Fibroblast of mammary gland (primary cell): ENCODE measurements at regions not wholly inside any gene's neighbourhood (a gene's known extent, or its start where the extent isn't known, plus 50 kb on each side); places are given as distances from the start of the nearest gene placed in this dataset.

Experiments used
- DNase-seq: peaks from one replicate; pipeline ENCODE4 v3.0.0-alpha.2; 2010; ENCODE audit warnings: low read depth
- H3K4me3 ChIP-seq: 2 replicates; pipeline ENCODE4 v1.5.1; 2011; ENCODE audit warnings: low read depth, mild to moderate bottlenecking, low read length, moderate library complexity; ENCODE audit not compliant: control insufficient read depth
- TF ChIP-seq, protein P1 (sequence below): conservative IDR thresholded peaks from 2 replicates; pipeline ENCODE4 v1.5.1; 2011; ENCODE audit warnings: low read depth, low read length, inconsistent platforms; ENCODE audit not compliant: control insufficient read depth, insufficient read depth

- TF ChIP-seq, protein P1, sequence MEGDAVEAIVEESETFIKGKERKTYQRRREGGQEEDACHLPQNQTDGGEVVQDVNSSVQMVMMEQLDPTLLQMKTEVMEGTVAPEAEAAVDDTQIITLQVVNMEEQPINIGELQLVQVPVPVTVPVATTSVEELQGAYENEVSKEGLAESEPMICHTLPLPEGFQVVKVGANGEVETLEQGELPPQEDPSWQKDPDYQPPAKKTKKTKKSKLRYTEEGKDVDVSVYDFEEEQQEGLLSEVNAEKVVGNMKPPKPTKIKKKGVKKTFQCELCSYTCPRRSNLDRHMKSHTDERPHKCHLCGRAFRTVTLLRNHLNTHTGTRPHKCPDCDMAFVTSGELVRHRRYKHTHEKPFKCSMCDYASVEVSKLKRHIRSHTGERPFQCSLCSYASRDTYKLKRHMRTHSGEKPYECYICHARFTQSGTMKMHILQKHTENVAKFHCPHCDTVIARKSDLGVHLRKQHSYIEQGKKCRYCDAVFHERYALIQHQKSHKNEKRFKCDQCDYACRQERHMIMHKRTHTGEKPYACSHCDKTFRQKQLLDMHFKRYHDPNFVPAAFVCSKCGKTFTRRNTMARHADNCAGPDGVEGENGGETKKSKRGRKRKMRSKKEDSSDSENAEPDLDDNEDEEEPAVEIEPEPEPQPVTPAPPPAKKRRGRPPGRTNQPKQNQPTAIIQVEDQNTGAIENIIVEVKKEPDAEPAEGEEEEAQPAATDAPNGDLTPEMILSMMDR = no peak
- H3K4me3 ChIP-seq = no peak overlapping the region
- DNase-seq = no peak
Measured at GRCh38 chr12:84072961-84073360, 839.6 kb downstream of the SLC6A15 start.

- no peak overlapping the region for H3K4me3 ChIP-seq
- TF ChIP-seq, protein P1 = no peak
- peak; percentile 98 for DNase-seq
Measured at GRCh38 chr12:84070292-84070691, 842.3 kb downstream of the SLC6A15 start.

- DNase-seq = peak; percentile 56
- TF ChIP-seq, protein P1 = no peak
- H3K4me3 ChIP-seq = no peak overlapping the region
Measured at GRCh38 chr12:84069699-84070098, 842.9 kb downstream of the SLC6A15 start.

DNA sequence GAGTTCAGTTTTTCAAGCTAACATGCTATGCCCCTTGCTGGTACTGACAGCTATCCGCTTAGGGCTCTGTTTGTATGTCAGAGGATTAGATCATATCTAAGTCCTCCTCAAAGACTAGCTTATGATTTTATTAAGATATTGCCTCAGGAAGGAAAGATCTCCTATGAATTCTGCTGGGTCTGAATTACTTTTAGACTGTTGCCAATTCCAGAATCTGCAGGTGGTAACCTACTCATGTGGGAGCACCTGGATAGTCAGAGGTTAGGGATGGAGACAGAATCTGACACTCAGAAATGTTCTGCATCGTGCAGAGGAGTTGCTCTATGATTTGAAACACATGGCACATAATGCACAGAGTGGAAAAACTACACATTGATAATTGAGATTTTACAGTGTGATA, 843.4 kb downstream of the SLC6A15 start:
- peak; percentile 30 for DNase-seq
- TF ChIP-seq, protein P1 = no peak
- no peak overlapping the region for H3K4me3 ChIP-seq

DNA sequence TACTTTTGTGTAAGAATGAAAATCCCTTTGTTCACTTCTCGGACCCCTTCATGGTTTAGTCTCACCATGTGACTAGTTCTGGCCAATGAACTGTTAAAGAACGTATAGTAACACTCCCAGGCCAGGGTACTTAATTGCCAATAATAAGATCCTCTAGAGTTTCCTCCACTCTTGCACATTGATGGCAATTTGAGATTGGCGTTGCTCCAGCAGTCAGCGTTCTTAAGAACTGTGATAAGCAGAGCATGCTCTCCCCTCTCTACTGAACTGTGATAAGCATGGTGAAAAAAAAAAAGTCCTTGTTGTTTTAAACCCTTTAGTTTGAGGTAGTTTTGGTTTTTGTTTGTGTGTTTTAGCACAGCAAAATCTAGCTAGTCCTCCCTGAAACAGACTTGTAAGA, 854.5 kb downstream of the SLC6A15 start:
- H3K4me3 ChIP-seq = no peak overlapping the region
- no peak for DNase-seq

DNA sequence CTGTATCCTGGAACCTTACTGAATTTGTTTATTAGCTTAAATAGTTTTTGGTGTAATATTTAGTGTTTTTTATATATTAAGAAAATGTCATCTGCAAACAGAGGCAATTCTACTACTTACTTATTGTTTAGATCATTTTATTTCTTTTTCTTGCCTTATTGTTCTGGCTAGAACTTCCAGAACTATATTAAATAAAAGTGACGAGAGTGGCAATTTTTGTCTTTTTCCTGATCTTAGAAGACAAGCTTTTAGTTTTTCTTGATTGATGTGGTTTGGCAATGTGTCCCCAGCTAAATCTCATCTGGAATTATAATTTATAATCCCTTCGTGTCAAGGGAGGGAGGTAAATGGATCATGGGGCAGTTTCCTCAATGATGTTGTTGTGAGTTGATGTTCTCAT, 857.8 kb downstream of the SLC6A15 start:
- no peak for DNase-seq
- TF ChIP-seq, protein P1 = no peak
- no peak overlapping the region for H3K4me3 ChIP-seq

More for the DNA sequence above, 854.5 kb downstream of the SLC6A15 start:
- TF ChIP-seq, protein P1 = no peak

DNA sequence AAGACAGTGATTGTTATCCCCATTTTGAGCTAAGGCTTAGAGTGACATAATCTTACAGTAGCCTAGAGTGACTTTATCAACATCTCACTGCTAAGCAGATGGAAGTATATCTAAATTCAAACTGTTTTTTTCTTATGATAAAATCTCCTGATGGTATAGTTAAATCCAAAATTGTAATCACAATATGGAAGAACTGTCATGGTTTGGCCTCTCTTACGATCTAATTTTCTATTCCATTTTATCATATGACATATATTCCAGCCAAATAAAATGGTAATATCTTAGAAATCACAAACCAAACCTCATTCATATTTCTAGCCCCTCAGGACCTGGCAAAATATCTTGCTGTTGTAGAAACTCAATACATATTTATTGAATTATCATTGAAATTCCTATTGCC, 864.7 kb downstream of the SLC6A15 start:
- DNase-seq = no peak
- H3K4me3 ChIP-seq = no peak overlapping the region
- TF ChIP-seq, protein P1 = no peak
